ENCODE measurements at regions not wholly inside any gene's neighbourhood (a gene's known extent, or its start where the extent isn't known, plus 50 kb on each side); places are given as distances from the start of the nearest gene placed in this dataset.

- peak; percentile 2 for DNase-seq
Observed at GRCh38 chr5:3827624-3828023, 232.0 kb downstream of the IRX1 start.

GRCh38 chr5:3828761-3829160 is 233.1 kb downstream of the IRX1 start:
- no peak for DNase-seq

GRCh38 chr5:3833566-3833965 is 237.9 kb downstream of the IRX1 start:
- no peak for DNase-seq

GRCh38 chr5:3835811-3836210 is 240.2 kb downstream of the IRX1 start:
- DNase-seq = no peak

GRCh38 chr5:3836528-3836927 is 240.9 kb downstream of the IRX1 start:
- DNase-seq = no peak

- no peak for DNase-seq
Observed at GRCh38 chr5:3837506-3837905, 241.9 kb downstream of the IRX1 start.

- DNase-seq = no peak
Observed at GRCh38 chr5:3839151-3839550, 243.5 kb downstream of the IRX1 start.

- DNase-seq = no peak
Observed at GRCh38 chr5:3842591-3842990, 247.0 kb downstream of the IRX1 start.

GRCh38 chr5:3843706-3844105 is 248.1 kb downstream of the IRX1 start:
- no peak for DNase-seq

GRCh38 chr5:3844266-3844665 is 248.6 kb downstream of the IRX1 start:
- DNase-seq = no peak

- DNase-seq = no peak
Observed at GRCh38 chr5:3845230-3845629, 249.6 kb downstream of the IRX1 start.

GRCh38 chr5:3852161-3852916 is 256.7 kb downstream of the IRX1 start:
- no peak for DNase-seq

GRCh38 chr5:3853362-3853761 is 257.7 kb downstream of the IRX1 start:
- DNase-seq = no peak

- no peak for DNase-seq
Observed at GRCh38 chr5:3854188-3854821, 258.7 kb downstream of the IRX1 start.

GRCh38 chr5:3856036-3856435 is 260.4 kb downstream of the IRX1 start:
- DNase-seq = no peak

- DNase-seq = no peak
Observed at GRCh38 chr5:3858524-3858923, 262.9 kb downstream of the IRX1 start.

- DNase-seq = no peak
Observed at GRCh38 chr5:3862906-3863305, 267.3 kb downstream of the IRX1 start.

- DNase-seq = no peak
Observed at GRCh38 chr5:3875144-3875543, 279.5 kb downstream of the IRX1 start.

GRCh38 chr5:3878267-3878666 is 282.6 kb downstream of the IRX1 start:
- no peak for DNase-seq

- no peak for DNase-seq
Observed at GRCh38 chr5:3883040-3883439, 287.4 kb downstream of the IRX1 start.

GRCh38 chr5:3886524-3887451 is 291.2 kb downstream of the IRX1 start:
- no peak for DNase-seq

- DNase-seq = no peak
Observed at GRCh38 chr5:3888310-3888709, 292.7 kb downstream of the IRX1 start.

- DNase-seq = no peak
Observed at GRCh38 chr5:3889412-3890142, 293.9 kb downstream of the IRX1 start.
